Activated CD4-positive, alpha-beta T cell treated with anti-CD3 and anti-CD28 coated beads, Interleukin-10, Interleukin-2, amounts not matched to agents 100 ng/mL and 50 ng/mL, durations not matched to agents 16 hours and 8 hours (primary cell): ENCODE measurements at regions not wholly inside any gene's neighbourhood (a gene's known extent, or its start where the extent isn't known, plus 50 kb on each side); places are given as distances from the start of the nearest gene placed in this dataset.
"Not testable (repeated sequence)": the region's sequence is repeated elsewhere in the genome, so short reads cannot be mapped to it uniquely, and the experiment has no call there.

Experiments
- DNase-seq: peaks from one replicate; pipeline ENCODE4 v3.0.0-alpha.2; 2020

- no peak for DNase-seq
Measured at GRCh38 chr6:115617031-115617430, 443.7 kb downstream of the FRK start.

- DNase-seq = no peak
Measured at GRCh38 chr6:115613488-115613887, 447.2 kb downstream of the FRK start.

GRCh38 chr6:115612796-115613479 lies 447.8 kb downstream of the FRK start:
- DNase-seq = no peak

GRCh38 chr6:115612216-115612615 lies 448.5 kb downstream of the FRK start:
- DNase-seq = no peak

- no peak for DNase-seq
Measured at GRCh38 chr6:115610696-115611095, 450.0 kb downstream of the FRK start.

DNA sequence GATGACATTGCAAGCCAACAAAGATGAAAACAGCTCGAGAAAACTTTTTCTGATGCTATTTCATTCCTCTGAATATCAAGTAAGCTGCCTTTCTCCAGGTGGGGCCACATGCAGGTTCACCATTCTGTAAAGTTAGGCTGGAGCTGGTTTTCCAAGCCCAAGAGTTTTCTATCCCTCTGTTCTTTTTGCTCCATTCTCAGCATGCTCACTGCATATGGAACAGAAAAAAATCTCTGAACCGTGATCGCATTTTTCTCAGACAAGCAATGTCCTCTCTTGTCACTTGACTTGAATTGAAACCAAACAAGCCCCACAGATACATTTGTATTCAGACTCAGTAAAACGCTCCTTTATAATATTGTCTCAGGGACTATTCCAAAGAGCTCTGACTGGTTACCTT lies 451.6 kb downstream of the FRK start:
- DNase-seq = no peak

- no peak for DNase-seq
Measured at GRCh38 chr6:115602466-115602865, 458.2 kb downstream of the FRK start.

DNA sequence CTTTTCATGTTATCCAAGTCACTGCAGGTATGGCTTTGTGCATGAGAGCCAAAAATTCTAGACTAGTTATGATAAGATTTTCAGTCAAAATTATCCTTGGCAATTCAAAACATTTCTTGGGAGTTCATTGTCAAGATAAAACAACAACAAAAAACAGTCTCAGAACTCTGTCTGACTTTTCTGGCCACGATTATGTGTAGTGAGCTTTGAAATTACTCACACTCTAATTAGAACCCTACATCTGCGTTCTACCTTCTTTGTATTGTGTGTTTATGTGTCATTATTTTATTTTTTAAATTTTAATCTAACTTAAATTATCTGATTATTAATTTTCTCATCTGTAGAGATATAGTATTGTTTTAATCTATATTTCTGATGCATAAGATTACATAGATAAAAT lies 459.2 kb downstream of the FRK start:
- no peak for DNase-seq

DNA sequence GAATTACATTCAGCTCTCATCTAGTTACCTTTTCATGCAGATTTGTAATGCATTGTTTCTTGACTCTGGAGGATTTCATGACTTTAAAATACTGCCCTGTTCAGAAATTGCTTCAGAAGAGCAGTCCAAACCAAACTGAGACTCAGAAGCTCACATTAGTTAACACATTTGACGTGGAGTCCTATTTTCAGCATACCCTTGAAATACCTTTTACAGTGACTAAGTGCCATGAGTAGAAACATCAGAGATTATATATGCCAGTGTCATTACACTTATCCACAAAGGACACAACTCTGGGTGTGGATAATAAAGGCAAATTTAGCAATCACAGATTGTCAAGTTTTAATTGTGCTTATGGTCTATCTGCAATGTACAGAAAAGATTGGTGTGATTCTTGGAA lies 459.6 kb downstream of the FRK start:
- DNase-seq = no peak

DNA sequence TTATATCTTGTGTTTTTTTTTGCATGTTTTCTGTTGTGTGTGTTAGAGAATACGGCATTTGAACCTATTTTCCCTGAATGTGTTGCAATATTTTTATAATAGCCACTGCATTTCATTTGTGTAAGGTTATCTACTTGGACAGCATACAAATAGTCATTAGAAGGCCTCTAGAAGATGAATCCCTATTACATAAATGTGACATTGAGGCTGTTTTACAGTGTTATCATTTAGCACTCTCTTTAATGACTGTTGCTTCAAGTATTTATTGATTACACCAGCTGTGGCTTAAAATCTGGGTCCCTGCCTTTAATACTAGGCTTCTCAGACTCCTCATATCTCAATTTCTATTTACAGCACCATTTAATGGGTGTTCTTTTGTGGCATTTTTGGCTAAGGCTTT lies 465.8 kb downstream of the FRK start:
- no peak for DNase-seq

GRCh38 chr6:115592025-115592424 lies 468.7 kb downstream of the FRK start:
- DNase-seq = no peak

- not testable (repeated sequence) for DNase-seq
Measured at GRCh38 chr6:115589072-115589471, 471.6 kb downstream of the FRK start.

GRCh38 chr6:115583290-115583689 lies 477.4 kb downstream of the FRK start:
- DNase-seq = no peak

GRCh38 chr6:115582386-115582785 lies 478.3 kb downstream of the FRK start:
- no peak for DNase-seq

DNA sequence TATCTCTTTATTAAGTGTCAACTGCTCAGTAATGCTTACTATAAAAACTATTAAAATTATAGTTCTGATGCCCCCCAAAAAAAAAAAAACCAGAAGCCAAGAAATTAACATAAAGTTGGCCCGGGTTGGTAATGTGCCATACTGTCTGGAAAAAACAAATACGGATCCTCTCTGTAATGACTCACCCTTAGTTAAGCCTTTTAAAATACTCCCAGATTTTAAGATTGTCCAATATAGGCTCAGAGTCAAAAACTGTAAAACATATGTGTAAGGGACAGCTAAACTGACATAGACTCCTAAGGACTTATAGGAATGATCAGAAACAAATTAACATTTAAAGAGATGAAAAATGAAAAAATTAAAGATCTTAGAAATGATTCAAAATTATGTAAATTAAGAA lies 481.1 kb downstream of the FRK start:
- not testable (repeated sequence) for DNase-seq

GRCh38 chr6:115577270-115577669 lies 483.4 kb downstream of the FRK start:
- no peak for DNase-seq

DNA sequence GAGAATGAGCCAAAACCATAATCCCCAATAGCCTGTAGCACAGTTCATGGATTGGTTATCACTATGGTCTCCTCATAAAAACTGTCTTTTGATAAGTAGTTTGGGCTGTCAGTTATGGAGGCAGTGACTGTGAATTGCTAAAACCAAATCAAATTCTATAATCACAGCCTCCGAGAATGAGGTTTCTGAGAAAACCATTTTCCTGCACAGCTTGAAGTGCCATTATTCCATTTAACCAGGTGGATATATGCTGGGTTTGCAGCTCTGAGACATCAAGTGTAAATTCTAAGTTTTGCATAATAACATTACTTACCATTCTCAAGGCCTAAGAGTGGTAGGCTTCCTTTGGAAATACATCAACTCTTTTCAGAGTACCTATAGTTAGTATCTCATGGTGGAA lies 485.4 kb downstream of the FRK start:
- DNase-seq = no peak

DNA sequence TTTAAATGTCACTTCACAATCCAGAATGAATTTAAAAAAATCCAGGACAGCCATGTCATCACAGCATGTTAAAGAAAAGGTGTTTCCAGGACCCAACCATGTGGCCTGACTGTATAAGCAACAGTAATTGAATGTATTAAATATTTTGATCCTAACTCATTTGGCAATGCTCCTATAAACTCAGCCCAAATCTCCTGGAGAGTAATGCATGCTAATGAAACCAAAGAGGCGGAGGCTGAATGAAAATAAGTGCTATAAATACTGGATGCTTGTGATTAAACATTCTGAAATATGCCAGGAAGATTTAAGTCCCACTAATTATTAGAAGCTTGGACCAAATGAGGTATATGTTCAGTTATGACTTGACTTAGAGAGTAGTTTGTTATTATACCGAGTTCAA lies 486.8 kb downstream of the FRK start:
- no peak for DNase-seq

GRCh38 chr6:115570331-115570730 lies 490.4 kb downstream of the FRK start:
- DNase-seq = no peak

- no peak for DNase-seq
Measured at GRCh38 chr6:115554060-115554459, 506.6 kb downstream of the FRK start.

DNA sequence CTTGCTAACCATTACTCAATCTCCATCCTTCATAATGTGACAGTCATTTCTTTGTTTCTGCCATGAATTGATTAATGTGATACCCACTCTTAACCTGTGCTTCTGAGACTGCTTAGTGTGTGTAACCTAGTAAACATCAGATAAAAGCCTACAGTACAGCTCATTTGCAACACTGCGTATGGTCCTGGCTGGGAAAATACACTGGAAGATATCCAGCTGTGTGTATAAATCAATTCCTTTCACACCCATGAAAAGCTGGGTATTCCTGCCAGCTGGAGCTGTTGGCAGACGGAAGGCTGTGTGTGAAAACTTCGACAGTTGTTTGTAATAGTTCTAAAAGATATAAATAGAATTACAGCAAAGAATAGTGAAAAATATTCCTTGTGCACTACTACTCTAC lies 509.2 kb downstream of the FRK start:
- no peak for DNase-seq

- DNase-seq = no peak
Measured at GRCh38 chr6:115545672-115545986, 515.1 kb downstream of the FRK start.

DNA sequence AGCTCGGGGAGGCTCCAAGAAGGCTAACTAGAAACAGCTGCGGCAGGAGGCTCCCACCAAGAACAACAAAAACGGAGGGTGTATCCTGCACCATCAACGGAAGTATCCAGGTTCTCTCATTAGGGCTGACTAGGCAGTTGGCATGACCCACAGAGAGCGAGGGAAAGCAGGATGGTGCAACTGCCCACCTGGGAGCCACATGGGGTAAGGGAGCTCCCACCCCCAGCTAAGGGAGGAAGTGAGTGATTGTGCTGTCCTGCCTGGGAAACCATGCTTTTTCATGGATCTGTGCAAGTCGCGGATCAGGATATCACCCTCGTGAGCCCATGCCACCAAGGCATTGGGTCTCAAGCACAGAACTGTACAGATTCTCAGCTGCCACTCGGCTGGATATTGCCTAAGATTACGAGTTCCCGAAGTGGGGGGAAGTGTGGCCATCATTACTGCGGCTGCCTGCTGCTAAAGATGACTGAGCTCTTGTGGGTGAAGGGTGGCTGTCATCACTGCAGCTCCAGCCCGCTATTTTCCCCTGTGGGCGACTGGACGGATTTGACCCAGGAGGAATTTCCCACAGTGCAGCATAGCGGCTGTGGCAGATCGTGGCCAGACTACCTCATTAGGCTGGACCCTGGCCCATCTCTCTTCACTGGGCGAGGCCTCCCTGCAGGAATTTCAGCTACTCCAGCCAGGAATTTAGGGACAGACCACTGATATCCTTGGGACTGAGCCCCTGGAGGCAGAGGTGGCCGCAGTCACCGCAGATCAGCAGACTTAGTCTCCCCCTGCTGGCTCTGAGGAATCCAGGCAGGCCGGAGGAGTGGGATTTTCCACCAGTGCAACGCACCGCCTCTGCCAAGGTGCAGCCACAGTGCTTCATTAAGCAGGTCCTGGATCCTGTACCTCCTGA lies 515.7 kb downstream of the FRK start:
- DNase-seq = no peak

DNA sequence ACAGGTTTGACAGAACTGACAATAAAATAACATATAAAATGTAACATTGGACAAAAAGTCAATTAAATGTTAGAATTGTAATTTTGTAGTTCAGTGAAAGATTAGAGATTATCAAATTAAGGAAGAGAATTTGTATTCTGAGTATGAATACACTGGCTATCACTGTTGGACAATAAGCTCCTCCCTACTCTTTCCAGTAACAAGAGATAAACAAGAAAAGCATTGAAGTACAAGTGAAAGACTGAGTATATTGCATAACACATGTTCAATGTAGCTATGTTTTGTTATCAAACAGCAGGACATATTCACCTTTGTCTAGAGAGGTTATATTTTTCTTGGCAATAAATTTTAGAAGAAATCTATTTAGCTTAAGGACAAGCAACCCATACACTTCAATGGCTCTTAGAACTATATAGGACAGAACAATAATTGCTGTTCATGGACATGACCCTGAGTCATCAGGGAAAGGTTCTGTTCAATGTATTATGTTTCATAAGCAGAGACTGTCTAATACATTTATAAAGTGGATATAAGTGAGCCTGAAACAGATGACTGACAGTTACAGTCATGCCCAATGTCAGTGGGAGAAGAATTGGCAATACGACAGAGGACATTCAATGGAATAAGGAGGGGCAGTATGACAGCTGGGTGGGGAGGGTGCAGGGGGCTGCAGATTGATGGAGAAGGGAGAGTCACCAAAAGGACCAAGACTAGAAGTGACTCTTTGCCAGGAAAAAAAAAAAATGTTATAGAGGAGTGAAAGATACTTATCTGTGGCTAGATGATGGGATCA lies 520.4 kb downstream of the FRK start:
- no peak for DNase-seq
